HepG2 (cell line): ENCODE measurements at regions not wholly inside any gene's neighbourhood (a gene's known extent, or its start where the extent isn't known, plus 50 kb on each side); places are given as distances from the start of the nearest gene placed in this dataset.

Experiments
- ATAC-seq: fragments of 200-7000 bp; cut with Tn5 transposase; 3 replicates; pipeline ENCODE4 v1.9.1; 2020; ENCODE audit warnings: mild to moderate bottlenecking, moderate library complexity
- BruUV-seq: library from RNA; stranded (reverse); fragments of 400-500 nt; replicated peaks from 2 replicates; lab custom pipeline; 2021; lab: Mats Ljungman, UMichigan
- CTCF ChIA-PET: fragments of 300-600 bp; formaldehyde crosslinking; extraction: SDS; loops from one replicate; lab custom pipeline; 2021; ENCODE audit warnings: low total read pairs, inconsistent platforms, low intra/inter-chr PET ratio; lab: Yijun Ruan, JAX
- POLR2A ChIA-PET: fragments of 350-600 bp; sonication (Branson Sonifier 250); formaldehyde crosslinking; loops from one replicate; lab custom pipeline; 2020; ENCODE audit warnings: antibody characterized with exemption, inconsistent platforms; lab: Yijun Ruan, JAX
- DNase-seq: peaks from one replicate; pipeline ENCODE4 v3.0.0-alpha.2; 2015; ENCODE audit warnings: low spot score
- FAIRE-seq: peaks from 3 replicates; lab custom pipeline; 2011; peaks lifted over from hg19 to GRCh38; lab: Jason Lieb, UNC
- H2AFZ ChIP-seq: one replicate; pipeline ENCODE4 v1.6.1; 2011; ENCODE audit warnings: low read length, inconsistent platforms
- H3K27ac ChIP-seq: fragments of 300-600 bp; 3 replicates; pipeline ENCODE4 v1.8.0; 2011; ENCODE audit warnings: mixed run types, mild to moderate bottlenecking, mixed read lengths, low read length, inconsistent platforms; ENCODE audit not compliant: insufficient read depth; ENCODE audit errors: extremely low read length
- H3K27me3 ChIP-seq, 2 experiments: fragments of 200-600 bp in 1 of 2; 2 replicates in 1 of 2; 3 replicates in 1 of 2; pipeline versions ENCODE4 v1.6.0 to v1.8.0; 2011; ENCODE audit warnings: low read length in 2 of 2, mild to moderate bottlenecking in 2 of 2, moderate library complexity in 2 of 2, inconsistent platforms in 1 of 2; ENCODE audit not compliant: insufficient read depth in 2 of 2, control insufficient read depth in 1 of 2
- H3K36me3 ChIP-seq, 2 experiments: fragments of 200-600 bp in 1 of 2; replicated peaks in 1 of 2; 2 replicates in 1 of 2; 3 replicates in 1 of 2; pipeline versions ENCODE4 v1.5.1 to v1.8.0; 2011; ENCODE audit warnings: low read length in 2 of 2, inconsistent platforms in 1 of 2; ENCODE audit not compliant: insufficient read depth in 2 of 2, control insufficient read depth in 1 of 2
- H3K4me1 ChIP-seq: 2 replicates; pipeline ENCODE4 v1.5.1; 2012; ENCODE audit warnings: low read length, inconsistent platforms; ENCODE audit not compliant: insufficient read depth
- H3K4me2 ChIP-seq: 2 replicates; pipeline ENCODE4 v1.6.0; 2011; ENCODE audit warnings: low read depth, low read length, inconsistent platforms
- H3K4me3 ChIP-seq, 3 experiments: fragments of 200-600 bp in 1 of 3; sonication (generic), shearing (Covaris generic) in 1 of 3; replicated peaks in 1 of 3; 2 replicates each; pipeline ENCODE4 v1.5.1; 2011 to 2016; ENCODE audit warnings: low read length in 3 of 3, inconsistent platforms in 2 of 3, low read depth in 2 of 3, mild to moderate bottlenecking in 2 of 3, control low read depth in 1 of 3, mixed read lengths in 1 of 3; ENCODE audit not compliant: insufficient read depth in 1 of 3
- H3K79me2 ChIP-seq: one replicate; pipeline ENCODE4 v1.6.1; 2011; ENCODE audit warnings: low read length, inconsistent platforms; ENCODE audit not compliant: insufficient read depth
- H3K9ac ChIP-seq: 2 replicates; pipeline ENCODE4 v1.6.0; 2011; ENCODE audit warnings: mild to moderate bottlenecking, low read depth, low read length, inconsistent platforms; ENCODE audit not compliant: insufficient read depth
- H3K9me3 ChIP-seq: 2 replicates; pipeline ENCODE4 v1.5.1; 2012; ENCODE audit warnings: mild to moderate bottlenecking, low read length
- H4K20me1 ChIP-seq: 2 replicates; pipeline ENCODE4 v1.6.0; 2011; ENCODE audit warnings: inconsistent platforms, mild to moderate bottlenecking, low read length, moderate library complexity; ENCODE audit not compliant: insufficient read depth
- CAMTA2 ChIP-seq: sonication (generic); formaldehyde crosslinking; IDR thresholded peaks from 2 replicates; pipeline ENCODE4 v1.4.0; 2020; ENCODE audit warnings: mild to moderate bottlenecking, missing genetic modification reagents, borderline replicate concordance
- CEBPB ChIP-seq: IDR thresholded peaks from 2 replicates; pipeline ENCODE4 v1.6.1; 2011; ENCODE audit warnings: low read depth, low read length, improper control_type of control experiment, borderline replicate concordance
- DR1 ChIP-seq: sonication (generic); formaldehyde crosslinking; IDR thresholded peaks from 2 replicates; pipeline ENCODE4 v1.8.0; 2021; ENCODE audit warnings: mild to moderate bottlenecking, missing genetic modification reagents, inconsistent platforms
- EHMT2 ChIP-seq: fragments of 200-600 bp; sonication (generic); IDR thresholded peaks from 2 replicates; pipeline ENCODE4 v1.7.0; 2017; ENCODE audit warnings: antibody characterized with exemption, low read depth, low read length, borderline replicate concordance
- FIP1L1 ChIP-seq: fragments of 200-400 bp; formaldehyde crosslinking; IDR thresholded peaks from 2 replicates; pipeline ENCODE4 v1.6.1; 2018; ENCODE audit warnings: low read depth, mild to moderate bottlenecking, low read length, moderate library complexity, borderline replicate concordance; ENCODE audit not compliant: insufficient read depth
- KAT2B ChIP-seq: fragments of 150-350 bp; IDR thresholded peaks from 2 replicates; pipeline ENCODE4 v1.6.1; 2014; ENCODE audit warnings: low read depth, low read length, borderline replicate concordance
- MLX ChIP-seq: IDR thresholded peaks from 2 replicates; pipeline ENCODE4 v1.6.1; 2016
- MTERF4 ChIP-seq: sonication (generic); formaldehyde crosslinking; IDR thresholded peaks from 2 replicates; pipeline ENCODE4 v1.8.0; 2023; ENCODE audit warnings: mild to moderate bottlenecking, missing genetic modification reagents
- POGZ ChIP-seq: sonication (generic); formaldehyde crosslinking; IDR thresholded peaks from 2 replicates; pipeline ENCODE4 v1.4.0; 2020; ENCODE audit warnings: mild to moderate bottlenecking, missing genetic modification reagents
- RXRB ChIP-seq: IDR thresholded peaks from 2 replicates; pipeline ENCODE4 v1.6.1; 2016; ENCODE audit warnings: borderline replicate concordance, missing genetic modification reagents, missing compliant biosample characterization
- ZNF256 ChIP-seq: sonication (generic); formaldehyde crosslinking; conservative IDR thresholded peaks from 2 replicates; pipeline ENCODE4 v1.4.0; 2020; ENCODE audit warnings: missing genetic modification reagents
- WGBS: methylation state at CpG from one replicate; pipeline ENCODE4 v1.1.6; 2017; ENCODE audit warnings: low lambda C conversion rate; 5-methylcytosine and 5-hydroxymethylcytosine counted together
- in situ Hi-C: cut with HindIII; loops from 2 replicates; pipeline ENCODE4 v1.10.0; 2017; ENCODE audit warnings: low pct_unique_long_range_greater_than_20kb; ENCODE audit not compliant: extremely low pct_ligation_motif_present
- intact Hi-C: fragments of 100-400 bp; cut with micrococcal nuclease; formaldehyde crosslinking; loops from one replicate; pipeline ENCODE4 v1.10.0; 2022; ENCODE audit not compliant: unreplicated experiment

GRCh38 chr12:92413286-92413685, 267.6 kb upstream of the BTG1 start:
- H3K79me2 ChIP-seq, result no peaks in the 10 kb centered on the region
- BruUV-seq, result no TSS peak
- no peaks in the 10 kb centered on the region; the same call in 1 of the 2 replicates for H4K20me1 ChIP-seq
- H3K27me3 ChIP-seq, result no peaks in the 10 kb centered on the region
- in situ Hi-C loops, result loop anchor here (25.0 kb wide), 1 partner anchor 1026 kb away; no protein-coding TSS in a partner anchor
- no peak overlapping the region for H3K9ac ChIP-seq
- H3K27ac ChIP-seq, result no peak overlapping the region
- no peak overlapping the region for H3K4me3 ChIP-seq
- POLR2A ChIA-PET, result no interaction called here
- H3K4me1 ChIP-seq, result no peaks in the 10 kb centered on the region
- no peak overlapping the region for H3K4me2 ChIP-seq
- intact Hi-C loops, result no loop called here
- ATAC-seq (no peak), FAIRE-seq (no peak), DNase-seq (no peak)
- CTCF ChIA-PET, result no interaction called here
- WGBS, result 21% methylated on average over 3 of the region's 3 CpGs
- no peak for TF ChIP-seq DR1 (CRISPR knock-in tag)
- no peak for TF ChIP-seq MLX (CRISPR knock-in tag)
- no peak for TF ChIP-seq CAMTA2 (CRISPR knock-in tag)
- no peak for TF ChIP-seq RXRB (CRISPR knock-in tag)
- TF ChIP-seq KAT2B, result no peak
- no peak for TF ChIP-seq EHMT2
- no peak for TF ChIP-seq ZNF256
- TF ChIP-seq FIP1L1, result no peak
- TF ChIP-seq CEBPB, result no peak
- no peak for TF ChIP-seq MTERF4
- TF ChIP-seq POGZ (CRISPR knock-in tag), result no peak
- H3K36me3 ChIP-seq, result no peaks in the 10 kb centered on the region
- H2AFZ ChIP-seq, result no peak overlapping the region
- no peaks in the 10 kb centered on the region for H3K9me3 ChIP-seq
